COR-L47 (cell line): ENCODE measurements at regions not wholly inside any gene's neighbourhood (a gene's known extent, or its start where the extent isn't known, plus 50 kb on each side); places are given as distances from the start of the nearest gene placed in this dataset.
"Not testable (repeated sequence)": the region's sequence is repeated elsewhere in the genome, so short reads cannot be mapped to it uniquely, and the experiment has no call there.

ENCODE experiments used
- DNase-seq: peaks from one replicate; lab custom pipeline; 2025; lab: John Stamatoyannopoulos, UW

GRCh38 chr4:12447451-12447850 lies 1018.8 kb upstream of the HS3ST1 start:
- no peak for DNase-seq

GRCh38 chr4:12446657-12447185 lies 1018.0 kb upstream of the HS3ST1 start:
- no peak for DNase-seq

GRCh38 chr4:12446256-12446655 lies 1017.6 kb upstream of the HS3ST1 start:
- no peak for DNase-seq

GRCh38 chr4:12445711-12446235 lies 1017.1 kb upstream of the HS3ST1 start:
- no peak for DNase-seq

GRCh38 chr4:12439633-12440305 lies 1011.1 kb upstream of the HS3ST1 start:
- DNase-seq, result no peak

- DNase-seq, result not testable (repeated sequence)
Observed at GRCh38 chr4:12431259-12431658, 1002.6 kb upstream of the HS3ST1 start.

- DNase-seq, result no peak
Observed at GRCh38 chr4:12421364-12421763, 992.7 kb upstream of the HS3ST1 start.

- DNase-seq, result no peak
Observed at GRCh38 chr4:12416755-12417154, 988.1 kb upstream of the HS3ST1 start.

GRCh38 chr4:12414181-12414812 lies 985.6 kb upstream of the HS3ST1 start:
- no peak for DNase-seq

- DNase-seq, result no peak
Observed at GRCh38 chr4:12411072-12411471, 982.4 kb upstream of the HS3ST1 start.

GRCh38 chr4:12409507-12410190 lies 981.0 kb upstream of the HS3ST1 start:
- DNase-seq, result no peak

- no peak for DNase-seq
Observed at GRCh38 chr4:12408364-12408763, 979.7 kb upstream of the HS3ST1 start.

GRCh38 chr4:12403175-12403574 lies 974.5 kb upstream of the HS3ST1 start:
- DNase-seq, result no peak

GRCh38 chr4:12399781-12400180 lies 971.1 kb upstream of the HS3ST1 start:
- DNase-seq, result peak; percentile 1

- no peak for DNase-seq
Observed at GRCh38 chr4:12393631-12394262, 965.1 kb upstream of the HS3ST1 start.

- no peak for DNase-seq
Observed at GRCh38 chr4:12389604-12390003, 960.9 kb upstream of the HS3ST1 start.

GRCh38 chr4:12382567-12382966 lies 953.9 kb upstream of the HS3ST1 start:
- no peak for DNase-seq

GRCh38 chr4:12379191-12379590 lies 950.5 kb upstream of the HS3ST1 start:
- DNase-seq, result no peak

- DNase-seq, result no peak
Observed at GRCh38 chr4:12375805-12376204, 947.1 kb upstream of the HS3ST1 start.

GRCh38 chr4:12365869-12366268 lies 937.2 kb upstream of the HS3ST1 start:
- DNase-seq, result not testable (repeated sequence)

GRCh38 chr4:12360391-12360790 lies 931.7 kb upstream of the HS3ST1 start:
- no peak for DNase-seq

- no peak for DNase-seq
Observed at GRCh38 chr4:12359420-12359819, 930.7 kb upstream of the HS3ST1 start.
